ENCODE measurements at regions not wholly inside any gene's neighbourhood (a gene's known extent, or its start where the extent isn't known, plus 50 kb on each side); places are given as distances from the start of the nearest gene placed in this dataset.
A peak's percentile ranks its signal among the peaks of the same experiment; 100 is the strongest.

GRCh38 chr2:134086594-134087219 is 167.2 kb upstream of the MGAT5 start:
- DNase-seq (ENCODE audit: low read depth, low spot score) = no peak
- H3K27ac ChIP-seq = no peak overlapping the region

DNA sequence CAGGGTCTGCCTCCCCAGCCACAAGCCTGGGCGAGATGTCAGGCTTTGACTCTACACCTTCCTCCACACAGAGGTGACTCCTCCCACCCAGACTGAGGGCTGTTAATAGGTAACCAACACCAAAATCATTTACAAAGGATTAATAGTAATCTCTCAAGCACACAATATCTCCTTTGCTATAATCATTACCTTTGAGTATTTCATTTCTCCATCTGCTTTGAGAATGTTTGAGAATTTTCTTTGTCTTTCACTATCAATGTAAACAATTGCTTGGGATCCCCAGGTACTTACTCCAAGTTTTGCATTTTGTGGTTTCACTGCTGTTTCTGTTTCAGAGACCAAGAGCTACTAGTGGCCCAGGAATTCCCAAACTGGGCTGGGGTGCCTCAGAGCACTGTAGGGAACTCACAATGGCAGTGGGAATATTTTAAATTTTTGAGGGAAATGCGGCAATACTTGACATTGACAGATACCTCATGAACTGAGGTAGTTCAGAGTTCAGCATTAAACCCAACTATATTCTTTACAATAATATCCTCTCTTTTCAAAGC is 166.4 kb upstream of the MGAT5 start:
- no peak overlapping the region for H3K27ac ChIP-seq
- DNase-seq (ENCODE audit: low read depth, low spot score) = no peak

DNA sequence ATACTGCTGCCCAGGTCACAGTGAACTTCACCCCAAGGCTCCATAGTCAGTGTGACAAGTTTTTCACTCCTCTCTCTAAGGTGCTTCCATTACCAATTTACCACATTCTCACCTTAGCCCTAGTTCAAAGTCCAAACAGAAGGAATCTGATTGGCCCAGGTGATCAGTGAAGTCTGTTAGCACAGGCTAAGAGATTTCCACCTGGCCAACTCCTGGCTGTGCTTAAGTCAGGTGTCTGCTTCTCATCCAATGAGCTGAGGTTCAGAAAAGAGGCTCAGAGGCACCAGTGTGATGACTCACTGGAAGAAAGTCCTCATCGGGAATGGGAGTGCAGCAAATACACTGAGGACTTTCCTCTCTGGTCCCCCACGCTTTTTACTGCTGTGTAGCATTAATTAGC is 164.4 kb upstream of the MGAT5 start:
- no peak for DNase-seq (ENCODE audit: low read depth, low spot score)
- H3K27ac ChIP-seq = no peak overlapping the region

DNA sequence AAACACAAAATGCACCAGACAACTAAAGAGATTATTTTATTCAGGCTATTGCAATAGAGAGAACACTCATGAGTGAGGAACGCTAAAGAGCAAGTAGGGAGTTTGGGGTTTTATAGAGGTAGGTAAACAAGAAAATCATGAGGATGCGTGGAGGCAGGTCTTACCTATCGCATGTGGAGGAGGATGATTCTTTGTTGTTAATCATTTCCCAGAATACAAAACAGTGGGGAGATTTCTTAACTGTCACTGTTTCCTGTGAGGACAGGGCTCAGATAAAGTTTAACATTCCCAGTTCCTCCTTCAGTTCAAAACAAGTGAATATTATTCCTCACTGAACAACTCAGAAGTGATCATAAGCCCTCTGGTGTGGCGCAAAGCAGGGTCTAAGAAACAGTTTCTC is 156.1 kb upstream of the MGAT5 start:
- no peak for DNase-seq (ENCODE audit: low read depth, low spot score)
- H3K27ac ChIP-seq = no peak overlapping the region

DNA sequence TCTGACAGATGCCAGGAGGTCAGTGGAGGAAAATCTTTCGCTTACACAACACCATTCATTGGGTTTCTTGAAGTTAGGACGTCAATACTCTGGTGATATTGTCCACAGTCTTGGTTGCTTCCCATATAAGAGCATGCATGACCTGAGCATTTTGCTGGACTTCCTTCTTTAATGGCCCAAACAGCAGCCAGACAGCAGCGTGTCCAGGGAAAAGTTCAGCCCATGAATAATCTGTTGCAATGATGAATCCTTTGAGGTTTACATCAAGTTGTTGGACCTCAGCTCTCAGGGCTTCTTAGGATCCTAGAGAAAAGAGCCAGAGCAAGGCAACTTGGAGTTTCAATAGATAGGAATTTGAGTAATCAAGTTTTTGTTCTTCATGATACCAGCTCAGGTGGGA is 155.6 kb upstream of the MGAT5 start:
- no peak overlapping the region for H3K27ac ChIP-seq
- DNase-seq (ENCODE audit: low read depth, low spot score) = no peak

GRCh38 chr2:134099273-134099672 is 154.6 kb upstream of the MGAT5 start:
- DNase-seq (ENCODE audit: low read depth, low spot score) = no peak
- no peak overlapping the region for H3K27ac ChIP-seq

- no peak overlapping the region for H3K27ac ChIP-seq
- no peak for DNase-seq (ENCODE audit: low read depth, low spot score)
Observed at GRCh38 chr2:134103196-134103595, 150.7 kb upstream of the MGAT5 start.

DNA sequence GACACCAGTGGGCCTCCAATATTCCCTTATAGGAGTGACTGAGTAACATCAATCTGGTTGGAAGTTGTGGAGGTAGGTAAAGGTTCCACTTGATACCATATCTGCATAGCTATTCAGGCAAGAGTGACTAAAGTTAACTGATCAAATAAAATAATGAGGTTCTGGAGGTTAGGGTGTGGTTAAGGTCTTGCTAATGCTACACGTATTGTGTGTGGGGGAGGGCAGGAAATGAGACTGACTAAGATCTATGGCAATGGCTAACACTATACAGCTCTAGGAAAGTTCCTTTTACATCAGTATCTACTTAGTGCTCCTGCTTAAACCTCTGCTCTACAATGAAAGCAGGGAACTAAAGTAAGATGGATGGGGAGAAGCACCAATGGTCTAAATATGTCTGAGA is 149.1 kb upstream of the MGAT5 start:
- no peak overlapping the region for H3K27ac ChIP-seq
- DNase-seq (ENCODE audit: low read depth, low spot score) = no peak

GRCh38 chr2:134107402-134107801 is 146.5 kb upstream of the MGAT5 start:
- H3K27ac ChIP-seq = no peak overlapping the region
- DNase-seq (ENCODE audit: low read depth, low spot score) = no peak

GRCh38 chr2:134108113-134108512 is 145.8 kb upstream of the MGAT5 start:
- no peak for DNase-seq (ENCODE audit: low read depth, low spot score)
- H3K27ac ChIP-seq = no peak overlapping the region

GRCh38 chr2:134109246-134109645 is 144.6 kb upstream of the MGAT5 start:
- DNase-seq (ENCODE audit: low read depth, low spot score) = no peak

DNA sequence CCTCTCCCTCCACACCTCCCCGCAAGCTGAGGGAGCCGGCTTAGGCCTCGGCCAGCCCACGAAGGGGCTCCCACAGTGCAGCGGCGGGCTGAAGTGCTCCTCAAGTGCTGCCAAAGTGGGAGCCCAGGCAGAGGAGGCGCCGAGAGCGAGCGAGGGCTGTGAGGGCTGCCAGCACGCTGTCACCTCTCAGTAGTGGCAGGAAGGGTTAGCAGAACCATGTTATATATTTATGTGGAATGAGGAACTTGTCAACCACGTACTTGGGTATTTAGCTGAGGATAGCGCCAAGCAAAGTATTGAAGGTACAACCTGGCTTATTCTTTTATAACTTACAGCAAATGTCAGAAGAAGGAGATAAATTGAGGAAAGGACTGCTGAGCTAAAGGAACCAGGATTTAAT is 144.1 kb upstream of the MGAT5 start:
- no peak overlapping the region for H3K27ac ChIP-seq
- no peak for DNase-seq (ENCODE audit: low read depth, low spot score)

More at GRCh38 chr2:134109246-134109645, 144.6 kb upstream of the MGAT5 start:
- H3K27ac ChIP-seq = no peak overlapping the region

- no peak overlapping the region for H3K27ac ChIP-seq
- no peak for DNase-seq (ENCODE audit: low read depth, low spot score)
Observed at GRCh38 chr2:134110532-134110931, 143.3 kb upstream of the MGAT5 start.

DNA sequence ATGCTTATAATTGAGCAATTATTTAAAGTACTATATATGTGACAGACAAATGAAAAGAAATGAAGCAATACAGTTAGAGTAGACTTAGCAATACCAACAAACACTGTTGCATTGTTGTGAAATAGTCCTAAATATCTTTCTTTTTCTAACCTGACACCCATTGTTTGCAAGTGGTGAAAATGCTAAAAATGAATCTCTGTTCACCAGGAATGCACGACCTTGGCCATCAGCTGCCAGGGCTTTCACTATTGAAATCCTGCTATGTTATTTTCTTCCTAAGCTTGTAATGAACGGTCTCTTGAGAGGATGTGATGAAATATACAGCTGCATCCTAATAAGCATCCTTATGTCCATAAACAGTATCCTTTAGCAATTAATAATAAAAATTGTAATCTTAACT is 136.2 kb upstream of the MGAT5 start:
- H3K27ac ChIP-seq = no peak overlapping the region
- DNase-seq (ENCODE audit: low read depth, low spot score) = no peak

- peak; percentile 74 for DNase-seq (ENCODE audit: low read depth, low spot score)
- peak overlapping the region; percentile 3 for H3K27ac ChIP-seq
Observed at GRCh38 chr2:134118279-134119116, 135.4 kb upstream of the MGAT5 start.

DNA sequence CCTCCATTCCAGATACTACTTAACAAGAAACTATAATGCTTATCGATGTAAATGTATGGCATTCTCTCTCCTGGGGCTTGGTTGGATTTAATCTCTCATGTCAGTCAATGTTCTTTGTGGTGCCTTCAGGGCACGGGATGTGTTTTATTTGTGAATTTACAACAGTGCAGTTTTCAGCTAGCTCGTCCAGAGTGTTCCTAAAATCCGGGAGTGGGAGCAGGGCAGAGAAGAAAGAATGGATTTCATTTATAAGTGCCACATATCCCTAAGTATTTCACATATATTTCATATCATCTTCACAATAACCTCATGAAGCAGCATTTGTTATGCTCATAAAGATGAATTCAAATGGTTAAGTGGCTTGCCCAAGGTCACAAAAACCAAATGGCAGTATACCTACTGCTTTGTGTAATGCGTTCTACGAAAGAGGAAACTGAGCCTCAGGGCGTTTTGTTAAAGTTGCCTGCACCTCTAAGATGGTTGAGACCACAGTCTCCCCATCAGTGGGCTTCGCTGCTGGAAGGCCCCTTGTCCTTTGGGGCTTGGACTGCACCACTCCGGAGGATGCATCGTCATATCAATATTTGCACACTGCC is 134.7 kb upstream of the MGAT5 start:
- H3K27ac ChIP-seq = peak overlapping the region; percentile 90
- no peak for DNase-seq (ENCODE audit: low read depth, low spot score)

DNA sequence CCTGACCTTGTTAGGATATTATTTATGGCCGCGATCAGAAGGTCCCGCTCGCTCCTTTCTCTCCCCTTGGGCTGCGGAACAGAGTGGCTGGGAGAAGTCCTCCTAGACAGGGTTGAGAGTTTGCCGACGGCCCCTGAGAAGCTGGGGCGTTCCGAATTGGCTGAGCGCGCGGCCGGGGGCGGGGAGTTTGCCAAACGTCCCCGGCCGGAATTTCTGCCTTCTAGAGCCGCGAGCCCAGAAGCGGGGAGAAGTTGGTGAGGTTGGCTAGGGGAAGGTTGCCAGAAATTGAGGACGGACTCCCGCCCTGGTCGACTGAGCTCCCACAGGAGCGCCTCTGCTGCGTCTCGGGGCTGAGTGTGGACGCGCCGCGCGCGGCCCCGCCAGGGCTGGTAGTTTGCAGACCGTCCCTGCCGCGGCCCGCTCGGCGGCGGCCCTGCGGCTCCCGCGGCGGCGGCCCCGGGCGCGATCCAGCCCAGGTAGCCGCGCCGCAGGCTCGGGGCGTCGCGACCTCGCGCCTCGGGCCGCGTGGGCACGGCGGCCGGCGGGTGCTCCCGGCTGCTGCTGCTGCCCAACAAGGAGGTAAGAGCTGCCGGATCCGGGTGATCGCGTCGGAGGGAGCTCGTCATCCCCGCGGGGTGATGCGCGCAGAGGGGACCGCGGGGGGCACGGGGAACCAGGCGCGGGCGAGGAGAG is 134.0 kb upstream of the MGAT5 start:
- H3K27ac ChIP-seq = peak overlapping the region; percentile 90
- DNase-seq (ENCODE audit: low read depth, low spot score) = peak; percentile 60

DNA sequence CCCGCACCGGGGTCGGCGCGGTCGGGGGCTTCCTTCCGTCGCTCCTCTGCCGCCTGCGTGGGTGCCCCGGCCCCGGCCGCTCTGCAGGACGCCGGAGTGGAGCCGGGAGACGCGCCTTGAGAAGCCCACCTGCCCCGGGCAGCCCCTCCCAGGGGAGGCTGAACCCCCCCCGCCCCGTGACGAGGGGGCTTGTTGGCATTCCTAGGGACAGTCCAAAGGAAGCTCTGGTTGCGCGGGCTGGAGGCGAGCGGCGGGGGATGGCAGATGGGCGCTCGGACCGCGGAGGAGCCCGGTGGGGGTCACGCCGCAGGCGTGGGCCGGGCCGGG is 133.5 kb upstream of the MGAT5 start:
- DNase-seq (ENCODE audit: low read depth, low spot score) = no peak
- H3K27ac ChIP-seq = peak overlapping the region; percentile 90

DNA sequence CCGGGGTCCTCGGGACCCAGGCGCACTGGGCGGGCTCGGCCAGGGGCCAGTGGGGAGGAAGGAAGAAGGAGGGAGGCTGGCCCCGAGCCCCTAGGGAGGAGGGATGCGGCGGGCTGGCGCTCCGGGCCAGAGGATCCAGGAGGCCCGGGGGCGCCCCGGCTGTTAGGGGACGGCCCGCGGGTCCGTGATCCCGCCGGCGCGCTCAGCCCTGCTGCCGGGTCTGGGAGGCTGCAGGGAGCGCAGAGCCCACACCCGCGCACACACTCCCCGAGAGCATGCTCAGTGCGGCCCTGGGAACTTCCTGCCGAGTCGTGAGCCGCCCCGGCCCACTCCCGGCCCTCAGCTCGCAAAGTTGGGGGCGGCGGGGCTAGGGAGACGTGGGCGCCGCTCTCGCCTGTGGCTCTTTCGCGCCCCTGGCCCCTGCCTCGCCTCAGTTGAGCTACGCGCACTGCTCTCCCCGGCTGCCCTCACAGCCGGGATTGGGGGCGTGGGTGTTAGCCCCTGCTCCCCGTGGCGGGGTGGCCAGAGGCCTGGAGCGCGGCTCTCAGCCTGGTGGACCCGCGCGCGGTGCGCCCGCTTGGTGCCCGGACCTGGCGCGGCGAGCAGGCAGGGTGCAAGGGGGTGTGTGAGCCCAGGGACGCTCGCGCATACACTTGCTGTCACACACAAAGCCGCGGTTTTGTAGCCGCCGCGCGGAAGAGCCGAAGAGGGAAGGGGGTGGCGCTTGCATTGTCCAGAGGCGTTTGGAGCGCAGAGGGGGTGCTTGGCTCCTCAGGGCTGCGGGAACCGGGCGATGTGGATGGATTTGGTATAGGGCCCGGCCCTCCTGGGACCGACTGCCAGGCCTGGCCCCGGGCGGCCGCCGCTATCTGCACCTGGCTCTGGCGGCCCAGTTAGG is 132.9 kb upstream of the MGAT5 start:
- peak overlapping the region; percentile 90 for H3K27ac ChIP-seq
- DNase-seq (ENCODE audit: low read depth, low spot score) = no peak

GRCh38 chr2:134122610-134123009 is 131.3 kb upstream of the MGAT5 start:
- H3K27ac ChIP-seq = no peak overlapping the region
- no peak for DNase-seq (ENCODE audit: low read depth, low spot score)
